ENCODE measurements at regions not wholly inside any gene's neighbourhood (a gene's known extent, or its start where the extent isn't known, plus 50 kb on each side); places are given as distances from the start of the nearest gene placed in this dataset.
"Not testable (repeated sequence)": the region's sequence is repeated elsewhere in the genome, so short reads cannot be mapped to it uniquely, and the experiment has no call there.

DNA sequence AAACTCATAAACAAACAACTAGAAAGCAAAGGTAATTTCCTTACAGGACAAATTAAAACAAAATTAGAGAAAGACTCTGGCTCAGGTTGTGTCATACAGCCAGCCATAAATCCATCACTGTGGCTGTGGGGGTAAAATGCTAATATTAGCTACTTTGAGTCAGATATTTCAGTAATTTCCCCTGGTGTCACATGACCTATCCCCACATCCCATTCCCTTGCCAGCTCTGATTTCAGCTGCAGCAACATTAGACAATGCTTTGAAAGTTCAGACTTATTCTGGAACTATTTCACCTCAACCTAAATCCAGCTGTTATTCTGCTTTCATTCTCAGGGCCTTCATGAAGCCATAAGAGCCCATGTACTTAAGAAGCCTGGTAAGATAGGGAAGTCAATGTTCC is 55.3 kb downstream of the RPL10L start:
- no peak for DNase-seq

DNA sequence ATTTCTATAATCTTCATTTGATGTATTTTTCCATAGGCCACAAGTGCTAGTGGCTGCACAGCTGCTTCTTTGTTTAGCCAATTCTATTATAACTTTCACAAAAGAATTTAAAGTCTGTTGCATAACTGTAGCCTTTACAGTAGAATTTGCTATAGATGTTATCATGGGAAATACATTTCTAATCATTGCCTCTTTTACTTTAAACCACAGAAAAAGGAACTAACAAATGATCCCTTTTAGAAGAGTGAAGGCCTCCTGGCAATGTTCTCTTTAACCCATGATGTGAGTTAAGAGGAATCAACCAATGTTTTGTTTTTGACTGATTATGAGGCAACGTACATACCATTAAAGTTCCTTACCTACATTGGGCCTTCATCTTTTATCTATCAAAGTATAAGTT is 68.8 kb downstream of the RPL10L start:
- DNase-seq = no peak

DNA sequence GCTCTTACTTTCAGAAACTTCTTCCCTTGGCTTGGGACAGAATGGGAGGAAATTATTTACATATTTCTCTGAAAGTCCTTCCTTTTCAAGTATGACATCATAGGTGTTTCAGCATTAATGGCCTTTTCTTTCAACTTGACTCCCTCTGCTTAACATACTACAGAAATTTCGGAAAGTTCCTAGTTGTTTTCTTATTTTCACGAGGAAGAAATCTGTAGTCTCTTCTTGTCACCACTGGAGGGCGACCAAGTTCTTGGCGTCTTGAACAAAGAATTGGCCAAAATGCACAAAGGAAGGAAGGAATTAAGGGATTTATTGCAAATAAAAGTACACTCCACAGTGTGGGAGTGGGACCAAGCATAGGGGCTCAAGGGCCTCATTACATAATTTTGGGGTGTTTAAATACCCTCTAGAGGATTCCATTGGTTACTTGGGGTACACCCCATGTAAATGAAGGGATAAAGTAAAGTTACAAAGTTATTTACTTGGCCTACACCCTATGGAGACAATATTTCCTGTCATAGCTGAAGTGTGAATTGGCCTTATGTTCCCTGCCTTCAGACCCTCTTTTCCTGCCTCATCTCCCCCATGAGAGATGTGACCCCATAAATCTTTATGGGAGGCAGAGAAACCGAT is 70.4 kb downstream of the RPL10L start:
- peak; percentile 37 for DNase-seq

DNA sequence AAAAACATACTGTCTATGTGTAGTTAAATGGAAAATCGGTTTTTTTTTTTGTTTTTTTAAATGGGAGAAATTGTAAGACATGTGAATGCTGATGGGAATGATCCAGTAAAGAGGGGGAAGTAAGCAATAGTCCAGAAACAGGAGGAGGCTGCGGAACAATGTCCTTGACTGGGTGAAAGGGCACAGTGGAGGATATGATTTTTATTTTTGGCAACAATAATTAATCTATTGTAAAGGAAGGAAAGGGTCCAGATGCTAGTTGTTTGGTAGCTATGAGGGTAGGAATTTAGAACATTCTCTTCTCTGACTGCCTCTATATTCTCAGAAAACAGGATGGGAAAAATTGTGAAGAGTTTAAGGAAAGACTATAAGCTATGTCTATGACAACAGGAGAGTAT is 76.6 kb downstream of the RPL10L start:
- no peak for DNase-seq

DNA sequence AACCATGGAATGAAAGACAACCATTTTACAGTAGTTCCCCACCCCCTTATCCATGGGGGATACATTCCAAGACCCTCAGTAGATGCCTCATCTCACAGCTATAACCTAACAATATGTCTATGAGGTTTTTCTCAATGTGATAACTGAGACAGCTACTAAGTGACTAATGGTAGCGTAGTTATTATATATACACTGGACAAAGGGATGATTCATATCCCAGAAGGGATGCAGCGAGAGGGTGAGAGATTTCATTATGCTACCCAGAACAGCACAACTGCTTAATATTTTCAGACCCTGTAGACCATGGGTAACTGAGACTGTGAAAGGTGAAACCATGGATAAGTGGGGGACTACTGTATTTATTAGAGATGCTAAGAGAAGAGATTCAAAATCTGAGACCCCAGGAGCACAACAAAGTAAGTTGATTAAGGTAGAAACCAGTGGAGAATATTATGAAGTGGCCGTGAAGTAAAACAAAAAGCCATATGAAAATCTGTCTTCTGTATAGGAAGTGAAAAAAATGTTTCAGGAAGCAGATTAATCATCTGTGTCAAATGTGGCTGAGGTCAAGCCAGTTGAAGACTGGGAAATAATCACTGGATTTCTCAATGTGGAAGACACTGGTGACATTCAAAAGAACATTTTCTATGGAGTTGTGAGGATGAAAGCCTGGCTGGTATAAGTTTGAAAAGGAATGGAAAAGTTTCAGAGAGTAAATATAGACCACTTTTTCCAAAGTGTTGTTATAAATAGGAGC is 77.2 kb downstream of the RPL10L start:
- peak; percentile 39 for DNase-seq

DNA sequence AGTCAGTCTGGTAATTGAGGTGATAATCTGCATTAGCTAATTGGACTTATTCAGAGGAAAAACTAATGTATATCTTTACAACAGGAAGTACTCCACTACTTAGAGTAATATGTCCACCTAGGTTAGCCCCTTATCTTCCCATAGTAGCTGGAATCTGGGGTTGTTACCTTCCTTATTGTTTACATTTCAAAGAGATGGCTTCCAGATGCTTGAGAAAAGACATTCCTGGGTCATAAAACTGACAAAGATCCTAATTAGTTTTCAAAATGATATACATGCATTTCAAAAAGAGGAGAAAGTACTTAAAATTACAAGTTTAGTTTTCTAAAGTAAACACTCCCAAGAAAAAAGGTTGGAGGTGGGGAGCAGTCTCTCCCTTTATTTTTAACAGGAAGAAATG is 78.1 kb downstream of the RPL10L start:
- no peak for DNase-seq

DNA sequence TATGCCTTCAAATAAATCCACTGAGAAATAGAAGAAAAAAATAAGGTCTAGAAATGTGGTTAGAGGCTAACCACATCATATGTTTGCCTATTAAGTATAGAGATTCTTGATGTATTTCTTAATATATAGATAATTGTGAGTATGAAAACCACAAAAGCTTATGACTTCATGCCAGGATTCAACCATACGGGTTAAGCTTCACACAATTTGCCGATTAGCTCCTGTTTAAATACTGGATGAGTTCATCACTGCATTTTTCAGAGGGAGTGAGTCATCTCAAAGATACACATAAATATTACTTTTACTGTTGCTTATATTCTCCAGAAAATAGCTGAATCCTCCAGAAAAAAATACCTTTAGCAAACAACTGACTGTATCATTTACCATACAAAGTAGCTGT is 79.6 kb downstream of the RPL10L start:
- peak; percentile 90 for DNase-seq

DNA sequence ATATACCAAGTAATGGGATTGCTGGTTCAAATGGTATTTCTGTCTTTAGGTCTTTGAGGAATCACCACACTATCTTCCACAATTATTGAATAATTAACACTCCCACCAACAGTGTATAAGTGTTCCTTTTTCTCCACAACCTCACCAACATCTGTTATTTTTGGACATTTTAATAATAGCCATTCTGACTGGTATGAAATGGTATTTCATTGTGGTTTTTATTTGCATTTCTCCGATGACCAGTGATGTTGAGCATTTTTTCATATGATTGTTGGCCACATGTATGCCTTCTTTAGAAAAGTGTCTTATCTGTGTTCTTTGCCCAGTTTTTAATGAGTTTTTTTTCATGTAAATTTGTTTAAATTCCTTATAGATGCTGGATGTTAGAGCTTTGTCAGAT is 83.4 kb downstream of the RPL10L start:
- not testable (repeated sequence) for DNase-seq

DNA sequence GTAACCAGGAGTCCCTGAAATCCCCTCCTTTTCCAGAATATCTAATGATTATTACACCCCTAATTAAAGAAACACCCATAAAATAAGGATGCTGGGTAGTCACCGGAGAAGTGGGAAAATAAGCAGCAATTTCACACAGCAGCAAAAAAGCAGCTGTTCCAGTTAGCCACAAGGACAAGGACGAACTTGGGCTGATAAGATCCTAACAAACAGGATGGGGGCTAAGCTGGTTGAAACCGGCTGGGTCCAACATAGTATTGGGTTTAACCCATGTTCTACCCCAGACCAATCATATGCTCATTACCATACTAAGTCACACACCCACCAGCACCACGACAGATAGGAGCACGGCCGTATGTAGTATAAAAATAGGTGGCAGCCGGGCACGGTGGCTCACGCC is 100.7 kb downstream of the RPL10L start:
- DNase-seq = no peak

DNA sequence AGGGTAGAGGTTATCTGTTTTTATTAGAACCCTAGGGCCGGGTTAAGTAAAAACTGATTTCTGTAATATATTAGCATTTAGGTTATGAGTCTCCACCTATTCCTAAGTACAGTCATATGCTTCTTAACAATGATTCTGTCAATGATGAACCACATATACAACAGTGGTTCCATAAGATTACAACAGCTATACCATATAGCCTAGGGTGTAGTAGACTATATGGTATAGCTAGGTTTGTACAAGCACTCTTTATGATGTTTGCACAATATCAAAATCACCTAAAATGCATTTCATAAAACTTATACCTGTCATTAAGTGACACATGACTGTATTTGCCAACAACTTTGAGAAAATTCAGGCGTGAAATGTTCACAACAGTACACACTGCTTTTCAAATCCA is 110.6 kb downstream of the RPL10L start:
- no peak for DNase-seq

DNA sequence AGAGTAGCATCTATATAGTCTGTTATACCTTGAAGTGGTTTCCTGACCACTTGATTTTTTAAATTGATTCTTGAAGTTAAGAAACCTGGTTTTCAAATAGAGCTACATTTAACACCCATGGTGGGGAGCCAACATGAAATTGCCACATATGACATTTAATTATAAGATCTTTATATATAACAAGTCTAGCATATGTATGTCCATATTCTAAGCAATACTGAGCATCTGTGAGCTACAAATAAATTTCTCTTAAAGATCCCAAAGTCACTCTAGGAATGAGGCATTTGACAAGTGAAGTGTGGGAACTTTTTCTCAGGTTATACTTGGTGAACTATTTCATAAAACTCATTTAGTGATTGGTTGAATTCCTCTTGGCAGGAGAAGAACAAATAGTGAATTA is 132.5 kb downstream of the RPL10L start:
- no peak for DNase-seq

DNA sequence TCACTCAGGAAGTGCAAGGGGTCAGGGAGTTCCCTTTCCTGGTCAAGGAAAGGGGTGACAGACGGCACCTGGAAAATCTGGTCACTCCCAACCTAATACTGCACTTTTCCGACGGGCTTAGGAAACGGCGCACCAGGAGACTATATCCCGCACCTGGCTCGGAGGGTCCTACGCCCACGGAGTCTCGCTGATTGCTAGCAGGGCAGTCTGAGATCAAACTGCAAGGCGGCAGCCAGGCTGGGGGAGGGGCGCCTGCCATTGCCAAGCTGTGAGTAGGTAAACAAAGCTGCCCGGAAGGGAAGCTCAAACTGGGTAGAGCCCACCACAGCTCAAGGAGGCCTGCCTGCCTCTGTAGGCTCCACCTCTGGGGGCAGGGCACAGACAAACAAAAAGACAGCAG is 142.8 kb downstream of the RPL10L start:
- DNase-seq = not testable (repeated sequence)

DNA sequence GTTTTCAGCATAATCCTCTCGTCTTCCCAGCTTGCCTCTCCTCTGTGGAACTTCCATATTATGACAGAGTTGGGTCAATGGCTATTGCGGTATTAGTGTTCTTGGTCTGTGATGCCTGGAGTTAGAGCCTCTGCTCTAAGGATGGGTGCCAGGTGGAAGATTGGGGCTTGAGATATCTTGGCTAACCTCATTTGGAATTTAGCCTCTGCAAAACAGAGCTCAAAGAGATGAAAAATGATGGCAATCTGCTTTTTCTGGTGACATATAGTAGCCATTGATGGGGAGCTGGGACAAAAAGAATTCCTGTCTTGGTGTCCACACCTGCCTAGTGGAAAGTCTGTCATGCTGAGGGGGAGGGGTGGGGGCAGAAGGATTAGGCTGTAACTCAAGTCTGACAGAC is 152.1 kb downstream of the RPL10L start:
- no peak for DNase-seq

DNA sequence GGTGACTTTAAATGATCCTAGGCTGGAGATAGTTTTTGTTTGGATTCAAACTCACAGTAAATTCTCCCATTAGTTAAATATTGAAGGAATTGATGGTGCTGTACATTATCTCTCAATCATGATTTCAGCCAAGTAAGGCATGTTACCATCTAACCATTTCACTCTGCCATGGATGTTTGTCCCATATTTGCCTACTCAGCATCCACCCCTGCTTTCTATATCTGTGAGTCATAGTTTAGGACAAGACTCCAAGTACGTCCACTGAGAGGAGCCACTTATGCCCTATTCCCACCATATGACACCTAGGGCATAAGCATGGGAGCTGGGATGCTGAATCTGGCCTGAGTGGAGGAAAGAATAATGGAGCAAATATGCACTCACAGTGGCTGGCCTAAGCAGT is 155.2 kb downstream of the RPL10L start:
- no peak for DNase-seq

DNA sequence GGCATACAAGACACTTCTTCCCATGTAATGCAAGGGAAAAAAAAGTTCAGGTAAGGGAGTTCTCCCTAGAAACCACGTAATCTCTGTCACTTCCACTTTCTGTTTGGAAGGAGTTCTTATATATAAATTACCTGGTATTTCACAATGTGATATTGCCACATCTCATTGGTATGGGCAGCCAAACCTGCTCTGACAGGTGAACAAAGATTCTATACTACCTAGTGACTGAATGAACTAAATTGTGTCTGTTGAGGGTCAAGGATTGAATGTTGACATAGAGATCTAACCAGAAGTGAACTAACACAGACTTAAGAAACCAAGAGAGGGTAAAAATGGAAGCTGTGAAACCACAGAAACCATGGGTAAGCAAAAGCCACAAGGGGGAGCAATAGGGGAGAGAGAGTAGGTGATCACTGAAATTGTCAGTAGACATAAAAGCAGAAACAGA is 161.3 kb downstream of the RPL10L start:
- no peak for DNase-seq

DNA sequence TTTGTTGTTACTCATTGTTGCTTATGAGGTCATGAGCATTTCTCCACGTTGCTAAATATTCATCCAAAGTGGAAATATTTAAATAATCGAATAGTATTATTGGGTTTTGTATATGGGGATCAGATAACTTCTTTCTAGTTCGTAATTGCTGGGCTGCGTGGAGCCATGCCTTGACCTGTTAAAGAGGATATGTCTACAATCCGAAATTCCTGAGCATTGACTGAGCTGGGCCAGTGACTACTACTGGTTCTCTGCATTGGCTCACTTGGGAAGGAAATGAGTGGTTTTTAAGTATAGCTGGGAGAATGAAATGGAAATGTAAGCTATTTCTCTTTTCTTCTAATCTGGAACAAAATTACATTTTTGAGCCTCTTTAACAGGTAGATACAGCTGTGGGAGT is 163.2 kb downstream of the RPL10L start:
- DNase-seq = no peak

DNA sequence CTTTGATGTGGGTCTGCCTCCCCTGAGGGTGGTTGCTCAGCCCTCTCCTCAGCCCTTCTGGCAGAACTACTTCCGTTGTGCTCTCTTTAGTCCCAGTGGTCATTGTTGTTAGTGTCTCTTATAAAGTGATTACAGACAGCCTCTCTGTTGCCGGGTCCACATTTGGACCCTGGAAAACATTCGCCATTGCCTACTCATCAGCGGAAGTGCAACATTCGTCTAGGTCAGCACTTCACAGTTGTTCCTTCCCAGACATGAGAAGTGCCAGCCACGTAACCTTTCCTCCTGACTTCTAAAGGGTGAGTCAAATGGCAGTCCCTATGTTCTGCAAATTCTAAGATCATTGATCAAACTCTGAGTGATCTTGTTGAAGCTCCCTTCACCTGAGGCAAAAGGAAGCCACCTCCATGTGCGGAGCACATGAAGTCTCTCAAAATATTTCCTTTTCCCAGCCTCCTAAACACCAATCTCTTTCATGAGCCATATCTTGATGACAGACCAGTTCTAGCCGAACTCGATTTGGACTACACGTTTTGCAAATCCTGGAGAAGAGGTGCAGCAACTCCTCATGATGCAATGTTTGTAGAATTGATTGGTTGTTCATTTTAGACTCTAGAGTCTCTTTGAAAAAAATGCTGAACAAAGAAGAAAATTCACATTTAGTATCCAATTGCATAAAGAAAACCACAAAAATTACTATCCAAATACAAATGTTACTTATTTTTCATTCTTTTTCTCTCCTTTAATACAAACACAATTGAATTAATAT is 163.8 kb downstream of the RPL10L start:
- DNase-seq = no peak

DNA sequence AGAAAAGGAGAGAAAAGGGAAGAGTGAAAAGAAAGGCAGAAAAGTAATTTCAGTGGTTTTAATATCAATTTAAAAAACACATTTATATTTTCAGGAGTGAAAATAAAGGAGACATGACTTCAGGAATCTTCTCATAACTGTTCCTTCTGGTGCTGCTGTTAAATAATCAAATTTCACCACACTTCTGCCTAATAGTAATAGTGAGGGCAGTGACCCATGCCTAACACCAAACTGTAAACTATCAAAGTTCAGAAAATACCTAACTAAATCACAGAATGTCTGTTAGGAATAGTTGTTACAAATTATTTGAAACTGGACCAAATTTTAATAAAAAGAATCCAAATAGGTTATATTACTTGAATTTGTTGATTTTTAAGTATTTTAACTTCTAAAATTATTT is 169.4 kb downstream of the RPL10L start:
- no peak for DNase-seq

DNA sequence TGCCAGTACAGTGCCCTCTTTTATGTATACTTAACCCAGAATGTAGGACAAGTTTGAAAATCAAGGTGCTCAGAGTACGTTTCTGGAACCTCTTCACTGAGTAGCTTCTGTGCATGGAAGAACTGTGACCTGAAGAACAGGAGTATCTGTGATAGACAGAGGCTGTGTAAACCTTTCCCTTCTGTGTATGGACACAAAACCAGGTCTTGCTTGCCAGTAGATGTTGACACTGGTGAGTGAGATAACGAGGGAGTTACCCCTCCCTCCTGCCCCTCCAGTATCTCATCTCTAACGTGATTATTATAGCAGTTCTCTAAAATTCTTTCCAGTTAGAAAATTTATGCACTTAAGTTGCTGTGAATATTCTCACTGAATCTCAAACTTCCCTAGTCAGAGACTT is 170.8 kb downstream of the RPL10L start:
- no peak for DNase-seq

DNA sequence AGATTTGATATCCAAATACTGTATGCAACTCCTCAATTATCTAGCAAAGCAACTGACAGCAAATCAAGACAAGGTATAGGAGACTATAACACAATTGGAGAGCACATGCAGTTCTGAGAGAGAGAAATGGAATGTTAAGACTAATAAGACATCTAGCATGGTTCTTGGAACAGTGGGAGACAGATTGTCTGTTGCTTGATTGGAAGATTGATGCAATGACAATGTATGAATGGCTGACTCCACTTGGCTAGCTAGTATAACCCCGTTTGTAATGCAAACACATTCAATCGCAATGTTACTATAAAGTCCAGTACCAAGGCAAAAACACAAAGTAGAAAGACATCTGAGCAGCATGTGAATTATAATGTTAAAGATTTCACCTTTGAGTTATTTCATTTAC is 179.3 kb downstream of the RPL10L start:
- no peak for DNase-seq

DNA sequence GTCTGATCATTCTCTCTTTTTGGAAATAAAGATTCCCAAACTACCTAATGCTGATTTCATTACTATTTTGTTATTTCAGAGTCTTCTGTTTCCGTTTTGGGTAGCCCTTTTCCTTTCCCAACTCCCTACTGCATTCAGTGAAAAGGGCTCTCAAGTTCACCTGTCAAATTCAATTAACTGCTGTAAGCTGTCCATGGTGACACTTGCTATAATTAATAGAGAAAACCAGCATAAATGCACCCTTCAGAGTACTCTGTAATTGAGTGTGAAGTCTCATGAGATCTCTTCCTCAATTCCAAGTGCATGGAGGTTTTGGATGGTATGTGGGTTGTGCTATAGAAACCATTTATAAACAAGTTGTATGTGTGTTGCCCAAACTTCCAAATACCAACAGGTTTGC is 187.2 kb downstream of the RPL10L start:
- no peak for DNase-seq

DNA sequence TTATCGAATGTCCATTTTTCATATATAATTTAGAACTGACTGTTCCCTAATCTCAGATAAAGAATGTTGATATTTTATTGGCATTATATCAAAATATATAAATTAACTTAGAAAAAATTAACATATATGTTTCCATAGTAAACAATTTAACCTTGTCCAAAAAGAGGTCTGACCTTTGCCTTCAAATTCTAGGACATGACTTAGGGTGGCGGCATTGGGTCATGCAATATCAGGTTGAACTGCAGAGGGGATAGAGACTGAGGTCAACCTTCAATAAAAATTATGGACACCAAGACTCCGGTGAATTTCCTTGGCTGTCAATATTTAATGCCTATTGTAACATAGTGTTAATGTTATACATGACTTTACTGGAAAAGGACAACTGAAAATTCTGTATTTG is 199.8 kb downstream of the RPL10L start:
- DNase-seq = no peak

DNA sequence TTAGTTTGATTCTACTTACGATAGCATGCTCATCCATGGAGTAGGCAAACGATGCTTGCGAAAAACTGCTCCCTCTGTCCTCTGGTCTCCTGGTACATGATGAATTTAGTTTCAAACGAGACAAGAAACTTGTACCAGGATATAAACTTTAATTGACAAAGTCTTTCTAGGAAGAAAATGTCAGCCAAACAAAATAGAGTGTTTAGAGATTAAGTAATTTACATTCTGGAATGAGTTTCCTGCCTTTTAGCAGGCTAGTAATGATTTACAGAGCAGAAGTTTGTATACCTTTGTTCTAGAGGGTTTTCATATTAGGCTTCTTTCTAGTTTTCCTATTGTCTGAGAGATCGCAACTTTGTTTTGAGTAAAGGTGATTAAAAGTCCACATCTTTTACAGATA is 206.9 kb downstream of the RPL10L start:
- no peak for DNase-seq

DNA sequence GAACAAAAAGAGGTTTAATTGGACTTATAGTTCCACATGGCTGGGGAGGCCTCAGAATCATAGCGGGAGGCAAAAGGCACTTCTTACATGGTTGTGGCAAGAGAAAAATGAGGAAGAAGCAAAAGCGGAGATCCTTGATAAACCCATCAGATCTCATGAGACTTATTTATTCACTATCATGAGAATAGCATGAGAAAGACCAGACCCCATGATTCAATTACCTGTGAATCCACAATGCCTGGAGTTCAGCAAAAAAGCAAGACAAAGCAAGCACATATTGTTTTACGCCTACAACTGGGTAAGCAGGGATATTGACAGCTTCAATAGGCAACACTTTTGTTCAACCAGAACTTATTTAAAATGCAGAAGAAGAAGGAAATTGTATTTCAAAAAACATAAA is 218.2 kb downstream of the RPL10L start:
- no peak for DNase-seq
